ENCODE measurements at regions not wholly inside any gene's neighbourhood (a gene's known extent, or its start where the extent isn't known, plus 50 kb on each side); places are given as distances from the start of the nearest gene placed in this dataset.

DNA sequence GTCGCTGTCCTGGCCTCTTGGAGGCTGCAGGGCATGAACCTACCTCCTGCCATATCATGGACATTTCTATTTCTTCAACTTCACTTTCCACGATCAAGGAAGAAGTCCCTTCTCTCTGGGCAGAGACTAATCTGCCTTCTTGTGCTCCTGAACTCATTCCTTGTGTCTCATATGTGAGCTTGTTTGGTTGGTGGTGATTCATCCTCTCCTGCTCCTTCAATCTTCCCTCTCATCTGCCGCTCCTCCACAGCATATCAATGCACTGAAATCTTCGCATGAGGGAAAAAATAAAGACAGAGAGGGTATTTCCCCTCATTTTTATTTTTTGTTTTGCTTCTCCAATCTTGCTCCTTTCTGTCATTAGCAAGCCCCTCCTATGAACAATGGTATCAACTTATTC, 571.7 kb upstream of the GOT2 start:
- TF ChIP-seq CTCF (IDR thresholded peaks at IDR 0.05) (no peak), POLR2A (IDR thresholded peaks at IDR 0.05) (no peak)

Measured in prostate gland (tissue), 2 donors.